Gastrocnemius medialis (tissue), 4 donors: ENCODE measurements at regions not wholly inside any gene's neighbourhood (a gene's known extent, or its start where the extent isn't known, plus 50 kb on each side); places are given as distances from the start of the nearest gene placed in this dataset.

Experiments
- ATAC-seq, 2 donors: fragments of 150-250 bp; one replicate each; pipeline ENCODE4 v1.9.1; 2016
- DNase-seq, 2 donors: peaks; one replicate each; pipeline ENCODE4 v3.0.0-alpha.2; 2019
- H3K27ac ChIP-seq, 4 donors: fragments of 200-600 bp; sonication (generic); 1 replicate in 1 of 4; 2 replicates in 3 of 4; pipeline ENCODE4 v1.5.1; 2016 to 2018; ENCODE audit warnings: mild to moderate bottlenecking in 2 of 4, moderate library complexity in 1 of 4
- H3K27me3 ChIP-seq, 3 donors: fragments of 200-600 bp; sonication (generic) in 2 of 3; 1 replicate in 1 of 3; 2 replicates in 2 of 3; pipeline versions ENCODE4 v1.5.1 to v1.6.0; 2016 to 2019; ENCODE audit warnings: mild to moderate bottlenecking in 1 of 3, moderate library complexity in 1 of 3
- H3K36me3 ChIP-seq, 2 donors: fragments of 200-600 bp; sonication (generic) in 1 of 2; one replicate each; pipeline ENCODE4 v1.5.1; 2017 to 2018
- H3K4me1 ChIP-seq, 2 donors: fragments of 200-600 bp; sonication (generic) in 1 of 2; one replicate each; pipeline ENCODE4 v1.5.1; 2016 to 2017; ENCODE audit warnings: mild to moderate bottlenecking in 2 of 2
- H3K4me3 ChIP-seq, 4 donors: fragments of 200-600 bp; sonication (generic) in 3 of 4; 1 replicate in 1 of 4; 2 replicates in 3 of 4; pipeline ENCODE4 v1.5.1; 2016 to 2019; ENCODE audit warnings: mild to moderate bottlenecking in 2 of 4
- H3K9me3 ChIP-seq, 3 donors: fragments of 200-600 bp; sonication (generic) in 2 of 3; 1 replicate in 1 of 3; 2 replicates in 2 of 3; pipeline ENCODE4 v1.5.1; 2016 to 2019
- POLR2A ChIP-seq, 2 donors: fragments of 450-650 bp; IDR thresholded peaks; one replicate each; pipeline ENCODE4 v1.6.1; 2017; ENCODE audit warnings: antibody characterized with exemption in 2 of 2, mild to moderate bottlenecking in 2 of 2, moderate library complexity in 2 of 2
- in situ Hi-C, 4 donors: fragments of 200-750 bp; cut with MboI; loops; one replicate each; pipeline versions ENCODE4 v1.15.0 to v1.8.0; 2017; ENCODE audit warnings: low sequenced_read_pairs in 4 of 4
- intact Hi-C: fragments of 100-400 bp; cut with DNase I; formaldehyde crosslinking; loops from one replicate; pipeline ENCODE4 v1.15.1; 2023; ENCODE audit warnings: low total_unique reads
- TF ChIP-seq, protein P1 (sequence below), 5 experiments: fragments of 450-650 bp in 3 of 5; fragments of 200-600 bp in 2 of 5; sonication (generic) in 2 of 5; IDR thresholded peaks in 4 of 5; conservative IDR thresholded peaks in 1 of 5; 1 replicate in 4 of 5; 2 replicates in 1 of 5; pipeline ENCODE4 v1.5.1; 2016 to 2019; ENCODE audit warnings: antibody characterized with exemption in 5 of 5, mild to moderate bottlenecking in 3 of 5, moderate library complexity in 3 of 5

DNA sequence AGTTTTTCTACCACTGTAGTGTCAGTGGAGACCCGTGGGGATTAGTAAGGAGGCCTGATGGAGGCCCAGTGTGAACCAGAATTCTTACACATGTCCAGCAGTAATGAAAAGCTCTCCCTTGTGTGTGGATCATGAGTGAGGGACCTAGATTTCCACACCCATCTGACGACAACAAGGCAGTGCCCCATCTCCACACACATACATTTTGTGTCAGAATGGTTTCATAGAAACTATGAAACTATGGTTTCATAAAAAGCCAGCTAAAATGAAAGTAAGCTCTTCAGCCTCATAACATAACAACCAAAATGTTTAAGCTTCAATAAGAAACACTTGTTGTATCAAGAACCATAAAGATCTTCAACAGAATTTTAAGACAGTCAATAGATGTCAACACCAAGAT lies 884.5 kb upstream of the ADGRL3 start:
- in situ Hi-C loops = no loop called here
- H3K4me3 ChIP-seq = no peak overlapping the region
- ATAC-seq (no peak), DNase-seq (no peak)
- TF ChIP-seq, protein P1, sequence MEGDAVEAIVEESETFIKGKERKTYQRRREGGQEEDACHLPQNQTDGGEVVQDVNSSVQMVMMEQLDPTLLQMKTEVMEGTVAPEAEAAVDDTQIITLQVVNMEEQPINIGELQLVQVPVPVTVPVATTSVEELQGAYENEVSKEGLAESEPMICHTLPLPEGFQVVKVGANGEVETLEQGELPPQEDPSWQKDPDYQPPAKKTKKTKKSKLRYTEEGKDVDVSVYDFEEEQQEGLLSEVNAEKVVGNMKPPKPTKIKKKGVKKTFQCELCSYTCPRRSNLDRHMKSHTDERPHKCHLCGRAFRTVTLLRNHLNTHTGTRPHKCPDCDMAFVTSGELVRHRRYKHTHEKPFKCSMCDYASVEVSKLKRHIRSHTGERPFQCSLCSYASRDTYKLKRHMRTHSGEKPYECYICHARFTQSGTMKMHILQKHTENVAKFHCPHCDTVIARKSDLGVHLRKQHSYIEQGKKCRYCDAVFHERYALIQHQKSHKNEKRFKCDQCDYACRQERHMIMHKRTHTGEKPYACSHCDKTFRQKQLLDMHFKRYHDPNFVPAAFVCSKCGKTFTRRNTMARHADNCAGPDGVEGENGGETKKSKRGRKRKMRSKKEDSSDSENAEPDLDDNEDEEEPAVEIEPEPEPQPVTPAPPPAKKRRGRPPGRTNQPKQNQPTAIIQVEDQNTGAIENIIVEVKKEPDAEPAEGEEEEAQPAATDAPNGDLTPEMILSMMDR (IDR thresholded peaks at IDR 0.05 in 4 of 5, conservative IDR thresholded peaks at IDR 0.05 in 1 of 5) = no peak
- TF ChIP-seq POLR2A (IDR thresholded peaks at IDR 0.05) = no peak
- no peaks in the 10 kb centered on the region for H3K27me3 ChIP-seq
- H3K4me1 ChIP-seq = no peaks in the 10 kb centered on the region
- no peaks in the 10 kb centered on the region for H3K36me3 ChIP-seq
- intact Hi-C loops = no loop called here
- no peaks in the 10 kb centered on the region for H3K9me3 ChIP-seq
- no peak overlapping the region for H3K27ac ChIP-seq

DNA sequence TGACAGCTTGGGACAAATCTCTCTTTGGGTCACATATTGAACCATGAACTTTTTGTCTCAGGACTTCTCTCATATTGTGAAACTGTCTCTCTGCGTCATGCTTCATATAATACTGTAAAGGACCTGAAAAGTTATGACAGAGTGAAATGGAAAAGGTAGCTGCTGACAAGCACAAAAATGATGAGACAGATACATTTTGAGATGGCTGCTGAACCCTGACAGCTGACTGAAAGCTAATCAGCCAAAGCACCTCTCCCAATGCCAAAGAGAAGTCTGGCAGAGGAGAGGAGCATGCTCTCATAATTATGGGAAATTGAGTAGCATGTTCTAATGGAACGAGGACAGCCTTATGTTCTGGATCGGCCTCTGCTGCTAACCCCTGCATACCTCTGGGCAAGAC lies 873.4 kb upstream of the ADGRL3 start:
- ATAC-seq (no peak), DNase-seq (no peak)
- Histone ChIP-seq H3K4me1 (no peaks in the 10 kb centered on the region), H3K27ac (no peak overlapping the region), H3K36me3 (no peaks in the 10 kb centered on the region), H3K27me3 (no peaks in the 10 kb centered on the region), H3K9me3 (no peaks in the 10 kb centered on the region), H3K4me3 (no peak overlapping the region)
- no peak for TF ChIP-seq POLR2A (IDR thresholded peaks at IDR 0.05)
- TF ChIP-seq, protein P1 (IDR thresholded peaks at IDR 0.05 in 4 of 5, conservative IDR thresholded peaks at IDR 0.05 in 1 of 5) = no peak
- intact Hi-C loops (no loop called here), in situ Hi-C loops (no loop called here)

DNA sequence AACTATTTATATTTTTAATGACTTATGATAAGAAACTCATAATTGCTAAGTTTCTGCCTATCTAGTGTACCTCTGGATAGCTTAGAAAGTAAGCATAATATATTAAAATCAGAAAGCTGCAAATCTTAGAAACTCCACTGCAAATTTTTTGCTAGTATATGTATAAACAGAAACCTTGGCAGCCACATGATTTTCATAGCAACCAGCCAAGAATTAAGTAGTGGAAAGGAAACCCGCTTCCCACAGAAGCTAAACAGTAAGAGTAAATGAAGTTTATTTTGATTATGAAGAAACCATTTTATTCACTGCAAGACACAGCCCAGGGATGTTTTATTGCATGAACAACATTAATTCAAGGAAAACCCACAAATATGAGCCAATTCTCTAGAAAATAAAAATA lies 872.5 kb upstream of the ADGRL3 start:
- no peaks in the 10 kb centered on the region for H3K4me1 ChIP-seq
- intact Hi-C loops (no loop called here), in situ Hi-C loops (no loop called here)
- no peaks in the 10 kb centered on the region for H3K27me3 ChIP-seq
- H3K27ac ChIP-seq = no peak overlapping the region
- ATAC-seq = no peak
- TF ChIP-seq POLR2A (IDR thresholded peaks at IDR 0.05) = no peak
- TF ChIP-seq, protein P1 (IDR thresholded peaks at IDR 0.05 in 4 of 5, conservative IDR thresholded peaks at IDR 0.05 in 1 of 5) = no peak
- H3K9me3 ChIP-seq = no peaks in the 10 kb centered on the region
- DNase-seq = no peak
- no peak overlapping the region for H3K4me3 ChIP-seq
- H3K36me3 ChIP-seq = no peaks in the 10 kb centered on the region

DNA sequence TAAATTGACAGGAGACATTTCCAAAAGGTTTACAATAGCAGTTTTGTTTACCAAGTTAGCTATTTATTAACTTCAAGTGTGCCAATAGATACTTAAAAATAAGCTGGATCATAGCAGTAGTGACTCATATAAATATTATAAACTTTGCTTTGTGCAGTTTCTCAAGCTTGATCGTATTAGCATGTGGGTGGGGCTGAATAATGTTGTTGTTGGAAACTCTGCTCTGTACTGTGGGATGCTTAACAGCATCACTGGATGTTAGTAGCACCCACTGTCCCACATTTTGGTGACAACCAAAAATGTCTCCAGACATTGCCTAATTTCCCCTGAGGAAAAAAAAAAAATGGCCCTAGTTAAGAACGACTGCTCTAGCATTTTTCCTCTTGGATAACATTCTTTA lies 855.2 kb upstream of the ADGRL3 start:
- in situ Hi-C loops = no loop called here
- intact Hi-C loops = no loop called here
- no peak for TF ChIP-seq POLR2A (IDR thresholded peaks at IDR 0.05)
- TF ChIP-seq, protein P1 (IDR thresholded peaks at IDR 0.05 in 4 of 5, conservative IDR thresholded peaks at IDR 0.05 in 1 of 5) = no peak
- no peak overlapping the region for H3K4me3 ChIP-seq
- no peaks in the 10 kb centered on the region for H3K4me1 ChIP-seq
- no peak overlapping the region for H3K27ac ChIP-seq
- H3K36me3 ChIP-seq = no peaks in the 10 kb centered on the region
- no peak for DNase-seq
- H3K27me3 ChIP-seq = no peaks in the 10 kb centered on the region
- ATAC-seq = no peak
- H3K9me3 ChIP-seq = no peaks in the 10 kb centered on the region

DNA sequence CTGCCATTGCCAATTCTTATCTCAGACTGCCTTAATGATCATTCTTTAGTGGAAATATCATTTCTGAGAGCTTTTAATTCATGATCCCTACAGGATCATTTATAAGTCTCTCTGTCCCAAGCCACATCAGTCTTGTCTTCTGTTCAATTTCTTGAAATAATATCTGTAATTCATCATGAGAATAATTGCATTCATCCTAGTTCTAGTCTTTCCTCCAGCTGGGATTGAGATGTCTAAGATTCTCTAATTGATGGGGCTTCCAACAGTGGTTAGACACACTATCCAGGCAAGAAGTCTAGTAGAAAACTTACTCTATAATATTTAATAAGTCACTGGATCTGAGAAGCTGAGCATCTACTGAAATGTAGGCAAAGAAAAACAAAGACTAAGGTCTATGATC lies 854.7 kb upstream of the ADGRL3 start:
- Histone ChIP-seq H3K36me3 (no peaks in the 10 kb centered on the region), H3K4me1 (no peaks in the 10 kb centered on the region), H3K4me3 (no peak overlapping the region), H3K27ac (no peak overlapping the region), H3K27me3 (no peaks in the 10 kb centered on the region), H3K9me3 (no peaks in the 10 kb centered on the region)
- DNase-seq (no peak), ATAC-seq (no peak)
- intact Hi-C loops = no loop called here
- TF ChIP-seq POLR2A (IDR thresholded peaks at IDR 0.05) = no peak
- TF ChIP-seq, protein P1 (IDR thresholded peaks at IDR 0.05 in 4 of 5, conservative IDR thresholded peaks at IDR 0.05 in 1 of 5) = no peak
- in situ Hi-C loops = no loop called here
